K562 (cell line): ENCODE measurements at regions not wholly inside any gene's neighbourhood (a gene's known extent, or its start where the extent isn't known, plus 50 kb on each side); places are given as distances from the start of the nearest gene placed in this dataset.

Experiments
- BHLHE40 ChIP-seq: IDR thresholded peaks from 2 replicates; pipeline ENCODE4 v1.6.1; 2011; ENCODE audit warnings: low read length, improper control_type of control experiment
- EZH2 ChIP-seq: IDR thresholded peaks from 2 replicates; pipeline ENCODE4 v1.6.1; 2012; ENCODE audit warnings: low read depth, mild to moderate bottlenecking, inconsistent platforms, low read length, borderline replicate concordance
- MAFK ChIP-seq: IDR thresholded peaks from 2 replicates; pipeline ENCODE4 v1.6.1; 2011; ENCODE audit warnings: low read length, improper control_type of control experiment
- NFE2 ChIP-seq: IDR thresholded peaks from 2 replicates; pipeline ENCODE4 v1.6.1; 2014; ENCODE audit warnings: antibody characterized with exemption, low read depth
- POLR2A ChIP-seq: fragments of 450-650 bp; conservative IDR thresholded peaks from 2 replicates; pipeline ENCODE4 v1.6.1; 2016
- PTBP1 ChIP-seq: fragments of 200-400 bp; formaldehyde crosslinking; IDR thresholded peaks from 2 replicates; pipeline ENCODE4 v1.6.1; 2017; ENCODE audit warnings: low read depth, low read length
- TAF9B ChIP-seq: fragments of 450-650 bp; IDR thresholded peaks from 2 replicates; pipeline ENCODE4 v1.6.1; 2018; ENCODE audit warnings: mild to moderate bottlenecking; ENCODE audit not compliant: partially characterized antibody
- ZKSCAN8 ChIP-seq: fragments of 200-800 bp; sonication (Bioruptor generic); IDR thresholded peaks from 2 replicates; pipeline ENCODE4 v1.6.1; 2016; ENCODE audit warnings: missing genetic modification characterization, missing compliant biosample characterization
- ZNF785 ChIP-seq: fragments of 250-450 bp; sonication (Bioruptor Pico); IDR thresholded peaks from 2 replicates; pipeline ENCODE4 v1.4.0; 2020; ENCODE audit warnings: mild to moderate bottlenecking
- TF ChIP-seq, protein P1 (sequence below), 3 experiments: IDR thresholded peaks in 2 of 3; conservative IDR thresholded peaks in 1 of 3; 2 replicates each; pipeline ENCODE4 v1.5.1; 2011 to 2012; ENCODE audit warnings: low read length in 3 of 3, mild to moderate bottlenecking in 3 of 3, control low read depth in 2 of 3, improper control_type of control experiment in 1 of 3, inconsistent platforms in 1 of 3, low read depth in 1 of 3, mixed read lengths in 1 of 3, moderate library complexity in 1 of 3; ENCODE audit not compliant: insufficient read depth in 2 of 3
- TF ChIP-seq, protein P2 (sequence below): sonication (generic); formaldehyde crosslinking; IDR thresholded peaks from 2 replicates; pipeline ENCODE4 v1.5.0; 2020; ENCODE audit warnings: missing genetic modification reagents
- TF ChIP-seq, protein P3 (sequence below): fragments of 450-650 bp; IDR thresholded peaks from 2 replicates; pipeline ENCODE4 v1.6.1; 2018; ENCODE audit warnings: mild to moderate bottlenecking, low read depth; ENCODE audit not compliant: partially characterized antibody

DNA sequence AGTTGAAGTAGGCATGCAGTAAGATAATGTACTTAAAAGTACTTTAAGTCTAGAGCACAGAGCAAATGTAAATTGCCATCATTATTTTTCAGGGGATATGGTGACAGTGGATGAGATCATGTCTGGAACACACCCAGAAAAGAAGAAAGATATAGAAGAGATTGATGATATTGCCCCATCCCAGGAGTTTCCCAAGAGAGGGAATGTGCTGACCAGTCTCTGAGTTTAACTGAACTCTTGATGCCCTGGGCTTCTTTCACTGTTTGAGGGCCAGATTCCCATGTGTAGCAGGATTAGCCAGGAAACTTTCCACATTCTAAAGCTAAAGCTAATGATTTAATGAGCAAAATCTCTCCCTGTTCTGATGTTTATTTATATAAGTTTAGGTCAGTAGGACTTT, 366.8 kb upstream of the UMPS start:
- TF ChIP-seq TAF9B (no peak), PTBP1 (no peak), POLR2A (no peak), ZNF785 (no peak), EZH2 (no peak), MAFK (no peak), NFE2 (no peak), ZKSCAN8 (no peak), BHLHE40 (no peak)
- TF ChIP-seq, protein P1, sequence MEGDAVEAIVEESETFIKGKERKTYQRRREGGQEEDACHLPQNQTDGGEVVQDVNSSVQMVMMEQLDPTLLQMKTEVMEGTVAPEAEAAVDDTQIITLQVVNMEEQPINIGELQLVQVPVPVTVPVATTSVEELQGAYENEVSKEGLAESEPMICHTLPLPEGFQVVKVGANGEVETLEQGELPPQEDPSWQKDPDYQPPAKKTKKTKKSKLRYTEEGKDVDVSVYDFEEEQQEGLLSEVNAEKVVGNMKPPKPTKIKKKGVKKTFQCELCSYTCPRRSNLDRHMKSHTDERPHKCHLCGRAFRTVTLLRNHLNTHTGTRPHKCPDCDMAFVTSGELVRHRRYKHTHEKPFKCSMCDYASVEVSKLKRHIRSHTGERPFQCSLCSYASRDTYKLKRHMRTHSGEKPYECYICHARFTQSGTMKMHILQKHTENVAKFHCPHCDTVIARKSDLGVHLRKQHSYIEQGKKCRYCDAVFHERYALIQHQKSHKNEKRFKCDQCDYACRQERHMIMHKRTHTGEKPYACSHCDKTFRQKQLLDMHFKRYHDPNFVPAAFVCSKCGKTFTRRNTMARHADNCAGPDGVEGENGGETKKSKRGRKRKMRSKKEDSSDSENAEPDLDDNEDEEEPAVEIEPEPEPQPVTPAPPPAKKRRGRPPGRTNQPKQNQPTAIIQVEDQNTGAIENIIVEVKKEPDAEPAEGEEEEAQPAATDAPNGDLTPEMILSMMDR (IDR thresholded peaks at IDR 0.05 in 2 of 3, conservative IDR thresholded peaks at IDR 0.05 in 1 of 3; ENCODE audit: insufficient read depth in 2 of 3, low read depth in 1 of 3, low read length in 3 of 3): no peak
- TF ChIP-seq, protein P2, sequence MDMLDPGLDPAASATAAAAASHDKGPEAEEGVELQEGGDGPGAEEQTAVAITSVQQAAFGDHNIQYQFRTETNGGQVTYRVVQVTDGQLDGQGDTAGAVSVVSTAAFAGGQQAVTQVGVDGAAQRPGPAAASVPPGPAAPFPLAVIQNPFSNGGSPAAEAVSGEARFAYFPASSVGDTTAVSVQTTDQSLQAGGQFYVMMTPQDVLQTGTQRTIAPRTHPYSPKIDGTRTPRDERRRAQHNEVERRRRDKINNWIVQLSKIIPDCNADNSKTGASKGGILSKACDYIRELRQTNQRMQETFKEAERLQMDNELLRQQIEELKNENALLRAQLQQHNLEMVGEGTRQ: no peak
- TF ChIP-seq, protein P3, sequence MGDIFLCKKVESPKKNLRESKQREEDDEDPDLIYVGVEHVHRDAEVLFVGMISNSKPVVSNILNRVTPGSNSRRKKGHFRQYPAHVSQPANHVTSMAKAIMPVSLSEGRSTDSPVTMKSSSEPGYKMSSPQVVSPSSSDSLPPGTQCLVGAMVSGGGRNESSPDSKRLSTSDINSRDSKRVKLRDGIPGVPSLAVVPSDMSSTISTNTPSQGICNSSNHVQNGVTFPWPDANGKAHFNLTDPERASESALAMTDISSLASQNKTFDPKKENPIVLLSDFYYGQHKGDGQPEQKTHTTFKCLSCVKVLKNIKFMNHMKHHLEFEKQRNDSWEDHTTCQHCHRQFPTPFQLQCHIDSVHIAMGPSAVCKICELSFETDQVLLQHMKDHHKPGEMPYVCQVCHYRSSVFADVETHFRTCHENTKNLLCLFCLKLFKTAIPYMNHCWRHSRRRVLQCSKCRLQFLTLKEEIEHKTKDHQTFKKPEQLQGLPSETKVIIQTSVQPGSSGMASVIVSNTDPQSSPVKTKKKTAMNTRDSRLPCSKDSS: no peak
